LNCAP (cell line): ENCODE measurements at regions not wholly inside any gene's neighbourhood (a gene's known extent, or its start where the extent isn't known, plus 50 kb on each side); places are given as distances from the start of the nearest gene placed in this dataset.

Experiments
- TF ChIP-seq, protein P1 (sequence below): fragments of 450-650 bp; IDR thresholded peaks from 2 replicates; pipeline ENCODE4 v1.5.1; 2017; ENCODE audit warnings: mild to moderate bottlenecking

DNA sequence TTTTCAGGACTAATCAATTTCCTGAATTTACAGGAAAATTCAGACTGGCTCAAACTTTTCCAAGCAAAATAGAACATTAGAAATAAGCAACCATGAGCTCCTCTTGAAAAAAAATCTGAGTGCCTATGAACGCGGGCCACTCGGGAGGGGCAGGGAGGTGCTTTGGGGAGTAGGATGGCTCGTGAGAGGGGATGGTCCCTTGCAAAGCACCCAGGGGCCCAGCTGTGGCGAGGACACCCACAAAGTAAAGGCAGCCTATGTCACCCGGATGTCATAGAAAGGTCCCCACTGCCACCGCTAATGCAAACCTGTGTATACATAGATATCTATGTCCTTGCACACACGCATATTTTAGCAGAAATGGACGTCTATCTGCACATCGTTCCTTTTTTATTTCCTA, 309.9 kb downstream of the ADGRD1 start:
- TF ChIP-seq, protein P1, sequence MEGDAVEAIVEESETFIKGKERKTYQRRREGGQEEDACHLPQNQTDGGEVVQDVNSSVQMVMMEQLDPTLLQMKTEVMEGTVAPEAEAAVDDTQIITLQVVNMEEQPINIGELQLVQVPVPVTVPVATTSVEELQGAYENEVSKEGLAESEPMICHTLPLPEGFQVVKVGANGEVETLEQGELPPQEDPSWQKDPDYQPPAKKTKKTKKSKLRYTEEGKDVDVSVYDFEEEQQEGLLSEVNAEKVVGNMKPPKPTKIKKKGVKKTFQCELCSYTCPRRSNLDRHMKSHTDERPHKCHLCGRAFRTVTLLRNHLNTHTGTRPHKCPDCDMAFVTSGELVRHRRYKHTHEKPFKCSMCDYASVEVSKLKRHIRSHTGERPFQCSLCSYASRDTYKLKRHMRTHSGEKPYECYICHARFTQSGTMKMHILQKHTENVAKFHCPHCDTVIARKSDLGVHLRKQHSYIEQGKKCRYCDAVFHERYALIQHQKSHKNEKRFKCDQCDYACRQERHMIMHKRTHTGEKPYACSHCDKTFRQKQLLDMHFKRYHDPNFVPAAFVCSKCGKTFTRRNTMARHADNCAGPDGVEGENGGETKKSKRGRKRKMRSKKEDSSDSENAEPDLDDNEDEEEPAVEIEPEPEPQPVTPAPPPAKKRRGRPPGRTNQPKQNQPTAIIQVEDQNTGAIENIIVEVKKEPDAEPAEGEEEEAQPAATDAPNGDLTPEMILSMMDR: no peak

DNA sequence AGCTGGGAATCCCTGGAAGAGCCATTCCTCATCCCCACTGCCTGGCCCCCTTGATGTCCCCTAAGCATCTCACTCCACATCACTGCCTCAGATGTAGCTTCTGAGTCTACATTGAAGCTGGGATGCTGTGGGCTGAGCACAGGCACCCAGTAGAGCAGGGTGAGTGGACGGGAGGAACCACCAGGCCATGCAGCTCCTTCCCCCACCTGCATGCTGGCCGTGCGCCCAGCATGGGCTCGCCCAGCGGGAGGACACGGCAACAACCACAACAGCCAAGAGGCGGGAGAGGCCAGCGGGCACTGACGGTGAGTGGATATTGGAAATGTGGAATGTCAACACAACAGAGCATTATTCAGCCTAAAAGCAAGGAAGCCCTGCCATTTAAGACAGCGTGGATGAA, 310.9 kb downstream of the ADGRD1 start:
- TF ChIP-seq, protein P1: no peak

DNA sequence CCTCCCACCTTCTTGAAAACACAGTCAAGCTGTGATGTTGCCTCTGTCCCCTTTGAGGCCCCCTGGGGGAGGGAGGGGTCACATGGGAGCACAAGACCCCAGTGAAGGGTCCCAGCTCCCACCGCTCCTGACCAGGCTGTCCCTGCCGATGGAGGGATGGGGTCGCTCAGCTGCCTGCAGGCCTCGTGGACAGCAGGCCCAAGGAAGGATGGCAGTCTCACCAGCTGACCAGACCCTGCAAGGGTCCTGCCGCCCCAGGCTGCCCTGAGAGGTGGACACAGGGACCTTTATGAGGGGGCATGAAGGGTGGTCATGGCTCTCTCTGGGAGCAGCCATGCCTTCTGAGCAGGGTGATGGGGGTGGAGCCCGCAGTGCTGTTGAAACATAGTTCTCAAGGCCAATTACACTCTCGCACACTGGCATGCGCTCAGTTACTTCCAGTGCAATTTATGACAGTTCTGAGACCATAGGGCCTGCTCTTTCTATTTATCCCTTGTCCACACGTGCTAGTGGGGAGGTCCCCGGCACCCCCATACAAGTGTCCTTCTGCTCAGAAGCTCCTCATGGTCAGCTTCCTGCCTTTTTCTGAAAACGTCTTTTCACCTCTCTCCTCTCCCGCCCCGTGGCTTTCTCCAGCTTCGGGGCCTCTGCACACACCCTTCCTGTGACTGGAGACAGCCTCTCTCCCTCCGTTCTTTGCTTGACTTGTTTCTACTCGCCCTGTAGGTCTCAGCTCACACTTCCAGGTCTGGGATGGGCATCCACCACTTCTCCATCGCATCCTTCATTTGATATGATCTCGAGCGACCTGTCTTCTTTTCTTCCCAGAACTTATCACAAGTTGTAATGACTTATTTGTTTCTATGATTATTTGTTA, 313.1 kb downstream of the ADGRD1 start:
- TF ChIP-seq, protein P1: no peak

DNA sequence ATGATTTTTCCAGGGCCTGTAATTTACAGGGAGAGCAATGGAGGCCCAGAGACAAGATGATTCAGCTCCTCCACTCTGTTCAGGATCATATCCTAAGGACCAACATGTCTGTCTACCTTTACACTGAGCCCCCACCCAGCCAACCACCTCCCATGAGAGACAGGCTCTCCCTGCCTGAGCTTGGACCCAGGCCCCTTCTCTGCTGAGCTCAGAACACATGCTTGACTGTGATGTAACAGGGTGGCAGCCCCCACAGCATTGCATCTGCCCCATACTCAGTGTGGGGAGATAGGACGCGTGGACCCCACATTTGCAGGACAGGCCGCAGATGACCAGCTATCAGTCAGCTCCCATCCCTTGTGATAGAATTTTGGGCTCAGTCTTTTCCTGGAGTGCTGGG, 313.9 kb downstream of the ADGRD1 start:
- TF ChIP-seq, protein P1: no peak

DNA sequence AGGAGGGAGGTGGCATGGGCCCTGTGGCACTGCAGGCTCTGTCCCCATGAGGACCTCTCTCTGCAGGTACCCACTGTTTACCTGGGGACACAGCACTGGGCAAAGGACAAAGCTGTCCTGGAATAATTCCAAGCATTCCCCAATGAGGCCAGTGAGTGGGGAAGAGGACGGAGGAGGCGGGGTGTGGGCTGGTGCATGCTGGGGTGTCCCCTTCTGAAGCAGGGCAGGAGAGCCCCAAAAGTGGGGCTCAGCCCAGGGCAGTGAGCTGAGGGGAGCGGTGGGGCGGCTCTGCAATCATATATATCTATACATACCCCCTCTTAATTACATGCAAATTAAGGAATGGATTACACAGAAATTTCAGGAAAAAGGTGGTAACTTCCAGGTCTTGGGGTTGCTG, 315.8 kb downstream of the ADGRD1 start:
- TF ChIP-seq, protein P1: no peak

DNA sequence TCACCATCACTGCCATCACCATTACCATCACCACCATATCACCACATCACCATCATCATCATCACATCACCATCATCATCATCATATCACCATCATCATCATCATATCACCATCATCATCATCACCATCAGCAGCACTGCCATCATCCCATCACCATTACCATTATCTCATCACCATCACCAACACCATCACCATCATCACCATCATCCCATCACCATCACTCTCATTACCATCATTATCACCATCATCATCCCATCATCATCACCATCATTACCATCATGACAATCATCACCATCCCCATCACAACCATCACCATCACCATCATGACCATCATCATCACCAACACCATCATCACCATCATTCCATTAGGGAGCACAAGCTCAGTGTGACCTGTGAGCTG, 318.0 kb downstream of the ADGRD1 start:
- TF ChIP-seq, protein P1: no peak

DNA sequence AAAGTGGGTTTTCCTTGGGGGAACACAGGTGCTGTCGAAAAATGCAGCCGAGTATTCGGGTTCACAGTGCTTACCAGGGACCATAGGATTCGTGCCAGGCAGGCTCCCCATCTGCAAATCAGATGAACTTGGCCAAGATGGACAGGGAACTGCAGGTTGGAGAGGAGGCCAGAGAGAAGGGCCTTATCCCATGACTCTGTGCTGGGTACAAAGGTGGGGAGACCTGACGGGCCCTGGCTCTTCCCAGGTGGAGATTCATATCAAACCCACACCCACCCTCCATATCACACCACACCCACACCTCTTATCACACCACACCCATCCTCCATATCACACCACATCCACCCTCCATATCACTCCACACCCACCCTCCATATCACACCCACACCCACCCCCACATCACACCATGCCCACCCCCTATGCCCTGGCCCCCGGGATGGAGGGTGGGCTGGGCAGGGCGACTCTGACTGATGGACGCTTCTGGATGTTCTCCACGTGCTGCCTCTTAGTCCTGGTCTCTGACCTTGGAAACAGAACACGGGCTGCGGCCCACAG, 319.7 kb downstream of the ADGRD1 start:
- TF ChIP-seq, protein P1: no peak
